ENCODE measurements at regions not wholly inside any gene's neighbourhood (a gene's known extent, or its start where the extent isn't known, plus 50 kb on each side); places are given as distances from the start of the nearest gene placed in this dataset.

- TF ChIP-seq ZFX (IDR thresholded peaks at IDR 0.05; ENCODE audit: borderline replicate concordance), result no peak
- TF ChIP-seq, protein P1, sequence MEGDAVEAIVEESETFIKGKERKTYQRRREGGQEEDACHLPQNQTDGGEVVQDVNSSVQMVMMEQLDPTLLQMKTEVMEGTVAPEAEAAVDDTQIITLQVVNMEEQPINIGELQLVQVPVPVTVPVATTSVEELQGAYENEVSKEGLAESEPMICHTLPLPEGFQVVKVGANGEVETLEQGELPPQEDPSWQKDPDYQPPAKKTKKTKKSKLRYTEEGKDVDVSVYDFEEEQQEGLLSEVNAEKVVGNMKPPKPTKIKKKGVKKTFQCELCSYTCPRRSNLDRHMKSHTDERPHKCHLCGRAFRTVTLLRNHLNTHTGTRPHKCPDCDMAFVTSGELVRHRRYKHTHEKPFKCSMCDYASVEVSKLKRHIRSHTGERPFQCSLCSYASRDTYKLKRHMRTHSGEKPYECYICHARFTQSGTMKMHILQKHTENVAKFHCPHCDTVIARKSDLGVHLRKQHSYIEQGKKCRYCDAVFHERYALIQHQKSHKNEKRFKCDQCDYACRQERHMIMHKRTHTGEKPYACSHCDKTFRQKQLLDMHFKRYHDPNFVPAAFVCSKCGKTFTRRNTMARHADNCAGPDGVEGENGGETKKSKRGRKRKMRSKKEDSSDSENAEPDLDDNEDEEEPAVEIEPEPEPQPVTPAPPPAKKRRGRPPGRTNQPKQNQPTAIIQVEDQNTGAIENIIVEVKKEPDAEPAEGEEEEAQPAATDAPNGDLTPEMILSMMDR (IDR thresholded peaks at IDR 0.05), result no peak
- no peak overlapping the region for H3K27ac ChIP-seq
Observed at GRCh38 chr18:73590950-73591349, 556.7 kb downstream of the FBXO15 start.

GRCh38 chr18:73579698-73580097, 567.9 kb downstream of the FBXO15 start:
- H3K27ac ChIP-seq, result no peak overlapping the region
- no peak for TF ChIP-seq ZFX (IDR thresholded peaks at IDR 0.05; ENCODE audit: borderline replicate concordance)

DNA sequence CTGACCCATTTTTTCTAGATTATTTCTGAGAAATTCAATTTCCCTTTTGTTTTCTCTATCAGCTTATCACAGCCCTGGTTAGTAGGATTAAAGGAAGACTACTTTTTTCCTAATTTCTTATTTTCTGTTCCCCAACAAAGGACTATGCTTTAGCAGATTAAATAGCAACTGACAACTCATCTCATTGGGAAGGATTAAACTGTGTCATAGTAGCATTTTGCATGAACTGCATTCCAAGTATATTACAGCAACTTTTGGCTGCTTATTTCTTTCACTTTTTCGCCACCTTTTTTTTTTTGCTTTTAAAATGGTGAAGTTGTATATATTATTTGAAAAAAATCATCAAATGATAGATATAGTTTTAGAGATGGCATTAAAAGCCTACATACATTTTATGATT, 570.3 kb downstream of the FBXO15 start:
- no peak for TF ChIP-seq ZFX (IDR thresholded peaks at IDR 0.05; ENCODE audit: borderline replicate concordance)

GRCh38 chr18:73563901-73564472, 583.6 kb downstream of the FBXO15 start:
- H3K27ac ChIP-seq, result no peak overlapping the region
- TF ChIP-seq ZFX (IDR thresholded peaks at IDR 0.05; ENCODE audit: borderline replicate concordance), result no peak
- TF ChIP-seq, protein P1 (IDR thresholded peaks at IDR 0.05), result no peak

More for the DNA sequence above, 570.3 kb downstream of the FBXO15 start:
- H3K27ac ChIP-seq, result no peak overlapping the region

- no peak overlapping the region for H3K27ac ChIP-seq
- TF ChIP-seq ZFX (IDR thresholded peaks at IDR 0.05; ENCODE audit: borderline replicate concordance), result no peak
- TF ChIP-seq, protein P1 (IDR thresholded peaks at IDR 0.05), result no peak
Observed at GRCh38 chr18:73563345-73563744, 584.3 kb downstream of the FBXO15 start.

- TF ChIP-seq, protein P1 (IDR thresholded peaks at IDR 0.05), result no peak
- TF ChIP-seq ZFX (IDR thresholded peaks at IDR 0.05; ENCODE audit: borderline replicate concordance), result no peak
- H3K27ac ChIP-seq, result no peak overlapping the region
Observed at GRCh38 chr18:73556904-73557303, 590.7 kb downstream of the FBXO15 start.

- H3K27ac ChIP-seq, result no peak overlapping the region
- TF ChIP-seq, protein P1 (IDR thresholded peaks at IDR 0.05), result no peak
- TF ChIP-seq ZFX (IDR thresholded peaks at IDR 0.05; ENCODE audit: borderline replicate concordance), result no peak
Observed at GRCh38 chr18:73552171-73552570, 595.5 kb downstream of the FBXO15 start.

DNA sequence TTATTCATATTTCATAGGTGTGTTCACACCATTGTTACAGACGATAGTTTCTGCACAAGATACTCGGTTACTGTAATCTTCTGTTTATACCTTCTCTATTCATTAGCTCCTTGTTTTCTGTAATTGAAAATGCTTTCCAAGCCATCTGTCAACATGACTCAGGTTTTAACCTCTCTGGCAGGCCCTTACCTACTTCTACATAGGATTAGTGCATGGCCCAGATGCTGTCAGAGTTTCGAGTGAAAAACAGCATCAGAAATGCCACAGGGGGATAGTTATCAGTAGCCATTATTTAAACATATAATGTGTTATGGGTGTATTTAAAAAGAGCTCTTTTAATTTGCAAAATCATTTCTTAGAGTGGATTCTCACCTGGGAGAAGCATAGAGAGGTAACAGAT, 596.4 kb downstream of the FBXO15 start:
- TF ChIP-seq, protein P1 (IDR thresholded peaks at IDR 0.05), result no peak
- TF ChIP-seq ZFX (IDR thresholded peaks at IDR 0.05; ENCODE audit: borderline replicate concordance), result no peak
- H3K27ac ChIP-seq, result no peak overlapping the region

All from 22Rv1 (cell line).